ENCODE measurements at regions not wholly inside any gene's neighbourhood (a gene's known extent, or its start where the extent isn't known, plus 50 kb on each side); places are given as distances from the start of the nearest gene placed in this dataset.

DNA sequence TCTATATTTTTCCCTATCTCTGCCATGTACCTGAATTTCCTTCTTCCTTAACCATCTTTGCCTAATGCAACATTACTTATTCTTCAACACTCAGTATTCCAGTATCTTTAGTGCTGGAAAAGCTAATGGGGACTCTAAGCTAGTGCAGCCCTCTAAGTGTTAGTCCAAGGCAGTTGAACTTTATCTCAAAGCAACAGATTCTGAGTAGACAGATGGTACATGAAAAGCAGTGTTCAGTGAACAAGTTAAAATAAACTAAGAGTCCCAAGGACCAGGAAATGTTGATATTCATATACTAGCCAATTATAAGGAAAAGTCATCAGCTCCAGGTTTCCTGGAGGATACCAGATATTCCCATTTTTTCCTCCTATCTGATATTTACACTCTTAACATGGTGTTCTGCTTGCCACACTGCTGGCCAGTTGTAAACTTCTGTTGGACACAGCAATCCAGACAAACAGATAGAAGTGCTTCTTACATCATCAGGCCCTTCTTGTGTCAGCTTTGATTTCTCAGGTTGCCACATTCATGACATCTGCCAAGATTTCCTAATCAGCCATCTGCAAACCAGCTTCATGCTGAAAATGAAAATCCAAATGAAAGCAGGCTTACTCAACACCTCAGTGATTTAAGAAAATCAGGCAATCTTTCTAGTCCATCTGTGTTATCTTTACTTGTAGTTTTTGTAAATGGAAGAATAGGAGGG, 255.9 kb upstream of the POU2AF2 start (continued):
- TF ChIP-seq ZBTB17 (tag by site-specific recombination; IDR thresholded peaks at IDR 0.05) = no peak
- TF ChIP-seq ZNF19 (tag by site-specific recombination; IDR thresholded peaks at IDR 0.05; ENCODE audit: low read depth) = no peak
- TF ChIP-seq ZNF530 (tag by site-specific recombination; IDR thresholded peaks at IDR 0.05; ENCODE audit: low read depth) = no peak

GRCh38 chr11:110988671-110989070, 256.9 kb upstream of the POU2AF2 start:
- H3K36me3 ChIP-seq (ENCODE audit: control insufficient read depth in 2 of 2, insufficient read depth in 1 of 2, low read length in 2 of 2) = no peaks in the 10 kb centered on the region
- no peak overlapping the region for H3K27ac ChIP-seq (ENCODE audit: extremely low read depth, low read depth, low read length)
- H3K9me3 ChIP-seq (ENCODE audit: control insufficient read depth, insufficient read depth, low read depth, low read length) = no peaks in the 10 kb centered on the region
- H3K4me3 ChIP-seq (ENCODE audit: low read depth, low read length) = no peak overlapping the region
- ChIA-PET CTCF (no interaction called here), POLR2A (no interaction called here)
- H3K4me1 ChIP-seq (ENCODE audit: control insufficient read depth, insufficient read depth, low read length) = no peaks in the 10 kb centered on the region
- TF ChIP-seq ZNF366 (tag by site-specific recombination; conservative IDR thresholded peaks at IDR 0.05) (no peak), ZNF2 (tag by site-specific recombination; IDR thresholded peaks at IDR 0.05) (no peak), ZSCAN5A (tag by site-specific recombination; IDR thresholded peaks at IDR 0.05) (no peak), ZNF23 (tag by site-specific recombination; IDR thresholded peaks at IDR 0.05; ENCODE audit: borderline replicate concordance) (no peak), ZNF777 (tag by site-specific recombination; IDR thresholded peaks at IDR 0.05; ENCODE audit: borderline replicate concordance) (no peak), ZNF350 (tag by site-specific recombination; IDR thresholded peaks at IDR 0.05) (no peak), ZNF670 (tag by site-specific recombination; IDR thresholded peaks at IDR 0.05; ENCODE audit: low read depth) (no peak), ZNF621 (tag by site-specific recombination; IDR thresholded peaks at IDR 0.05) (no peak), GLI2 (tag by site-specific recombination; IDR thresholded peaks at IDR 0.05; ENCODE audit: borderline replicate concordance, low read depth) (no peak), ZNF585B (tag by site-specific recombination; IDR thresholded peaks at IDR 0.05) (no peak), ZNF449 (tag by site-specific recombination; IDR thresholded peaks at IDR 0.05) (no peak), ZSCAN16 (tag by site-specific recombination; IDR thresholded peaks at IDR 0.05) (no peak), TSHZ1 (tag by site-specific recombination; IDR thresholded peaks at IDR 0.05; ENCODE audit: borderline replicate concordance) (no peak), PRDM1 (tag by site-specific recombination; IDR thresholded peaks at IDR 0.05) (no peak), ZNF398 (tag by site-specific recombination; IDR thresholded peaks at IDR 0.05) (no peak), ZBTB6 (tag by site-specific recombination; IDR thresholded peaks at IDR 0.05) (no peak), ZFHX2 (tag by site-specific recombination; conservative IDR thresholded peaks at IDR 0.05) (no peak), ZNF501 (tag by site-specific recombination; IDR thresholded peaks at IDR 0.05) (no peak)
- TF ChIP-seq, protein P1, sequence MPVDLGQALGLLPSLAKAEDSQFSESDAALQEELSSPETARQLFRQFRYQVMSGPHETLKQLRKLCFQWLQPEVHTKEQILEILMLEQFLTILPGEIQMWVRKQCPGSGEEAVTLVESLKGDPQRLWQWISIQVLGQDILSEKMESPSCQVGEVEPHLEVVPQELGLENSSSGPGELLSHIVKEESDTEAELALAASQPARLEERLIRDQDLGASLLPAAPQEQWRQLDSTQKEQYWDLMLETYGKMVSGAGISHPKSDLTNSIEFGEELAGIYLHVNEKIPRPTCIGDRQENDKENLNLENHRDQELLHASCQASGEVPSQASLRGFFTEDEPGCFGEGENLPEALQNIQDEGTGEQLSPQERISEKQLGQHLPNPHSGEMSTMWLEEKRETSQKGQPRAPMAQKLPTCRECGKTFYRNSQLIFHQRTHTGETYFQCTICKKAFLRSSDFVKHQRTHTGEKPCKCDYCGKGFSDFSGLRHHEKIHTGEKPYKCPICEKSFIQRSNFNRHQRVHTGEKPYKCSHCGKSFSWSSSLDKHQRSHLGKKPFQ (tag by site-specific recombination; IDR thresholded peaks at IDR 0.05) = no peak
